ENCODE measurements at regions not wholly inside any gene's neighbourhood (a gene's known extent, or its start where the extent isn't known, plus 50 kb on each side); places are given as distances from the start of the nearest gene placed in this dataset.
A peak's percentile ranks its signal among the peaks of the same experiment; 100 is the strongest.
"Not testable (repeated sequence)": the region's sequence is repeated elsewhere in the genome, so short reads cannot be mapped to it uniquely, and the experiment has no call there.

DNA sequence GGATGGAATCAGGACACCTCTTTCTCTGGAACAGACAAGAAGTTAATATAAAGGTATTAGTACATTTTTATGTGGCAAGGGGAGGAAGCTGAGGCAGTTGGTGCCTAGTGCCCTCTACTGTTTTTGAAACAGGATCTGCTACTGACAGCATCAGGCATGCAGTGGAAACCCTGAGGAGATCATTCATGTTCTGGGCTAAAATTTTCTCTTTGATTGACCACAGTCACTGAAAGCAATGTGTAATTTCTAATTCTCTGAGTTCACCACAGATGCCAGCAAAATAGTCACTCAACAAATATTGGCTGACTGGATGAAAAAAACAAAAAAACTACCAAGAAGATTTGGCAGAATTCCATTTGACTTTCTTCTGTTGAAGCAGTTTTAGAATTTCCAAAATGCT, 71.0 kb upstream of the SRRM3 start:
- peak; percentile 10 for DNase-seq
- H3K9me3 Mint-ChIP-seq (ENCODE audit: low read depth, unreplicated experiment); H3K4me3 Mint-ChIP-seq (ENCODE audit: low read depth, unreplicated experiment); BruUV-seq (replicated peaks); H3K27ac Mint-ChIP-seq (ENCODE audit: unreplicated experiment); H3K36me3 Mint-ChIP-seq (ENCODE audit: insufficient read depth, unreplicated experiment); H3K4me1 Mint-ChIP-seq (ENCODE audit: low read depth, unreplicated experiment): not testable (repeated sequence)
- intact Hi-C loops (cut with micrococcal nuclease; ENCODE audit: unreplicated experiment): loop anchor here (1.0 kb wide), 1 partner anchor 61 kb away; no protein-coding TSS in a partner anchor
- TF ChIP-seq, protein P1, sequence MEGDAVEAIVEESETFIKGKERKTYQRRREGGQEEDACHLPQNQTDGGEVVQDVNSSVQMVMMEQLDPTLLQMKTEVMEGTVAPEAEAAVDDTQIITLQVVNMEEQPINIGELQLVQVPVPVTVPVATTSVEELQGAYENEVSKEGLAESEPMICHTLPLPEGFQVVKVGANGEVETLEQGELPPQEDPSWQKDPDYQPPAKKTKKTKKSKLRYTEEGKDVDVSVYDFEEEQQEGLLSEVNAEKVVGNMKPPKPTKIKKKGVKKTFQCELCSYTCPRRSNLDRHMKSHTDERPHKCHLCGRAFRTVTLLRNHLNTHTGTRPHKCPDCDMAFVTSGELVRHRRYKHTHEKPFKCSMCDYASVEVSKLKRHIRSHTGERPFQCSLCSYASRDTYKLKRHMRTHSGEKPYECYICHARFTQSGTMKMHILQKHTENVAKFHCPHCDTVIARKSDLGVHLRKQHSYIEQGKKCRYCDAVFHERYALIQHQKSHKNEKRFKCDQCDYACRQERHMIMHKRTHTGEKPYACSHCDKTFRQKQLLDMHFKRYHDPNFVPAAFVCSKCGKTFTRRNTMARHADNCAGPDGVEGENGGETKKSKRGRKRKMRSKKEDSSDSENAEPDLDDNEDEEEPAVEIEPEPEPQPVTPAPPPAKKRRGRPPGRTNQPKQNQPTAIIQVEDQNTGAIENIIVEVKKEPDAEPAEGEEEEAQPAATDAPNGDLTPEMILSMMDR (IDR thresholded peaks at IDR 0.05; ENCODE audit: unreplicated experiment): peak; percentile 19
- CTCF ChIA-PET: interaction anchor here (1.0 kb wide), 2 partner anchors 61 to 62 kb away, joined by 3 to 4 read pairs; no protein-coding TSS in a partner anchor
- peaks cover 23% of the 10 kb centered on the region for H3K27me3 Mint-ChIP-seq (ENCODE audit: unreplicated experiment)

DNA sequence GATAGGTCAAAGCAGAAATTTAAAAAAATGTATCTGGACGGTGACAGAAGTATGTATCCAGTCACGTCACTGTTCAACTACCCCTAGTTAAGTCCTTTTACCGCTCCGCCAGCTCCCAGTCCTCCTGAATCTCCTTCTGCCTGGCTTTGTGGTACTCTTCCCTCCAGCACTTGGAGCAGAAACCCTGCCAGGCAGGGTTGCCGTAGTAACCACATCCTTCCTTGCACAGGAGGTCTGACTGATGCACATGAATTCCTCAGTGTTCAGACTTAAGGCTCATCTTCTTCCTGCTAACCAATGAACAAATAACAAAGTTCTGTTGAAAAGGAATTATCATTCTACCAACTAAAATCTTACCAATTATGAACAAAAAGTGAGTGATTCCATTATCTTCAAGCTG, 69.8 kb upstream of the SRRM3 start:
- DNase-seq; H3K4me3 Mint-ChIP-seq (ENCODE audit: low read depth, unreplicated experiment); H3K36me3 Mint-ChIP-seq (ENCODE audit: insufficient read depth, unreplicated experiment); CTCF ChIA-PET; H3K9me3 Mint-ChIP-seq (ENCODE audit: low read depth, unreplicated experiment); H3K27ac Mint-ChIP-seq (ENCODE audit: unreplicated experiment); BruUV-seq (replicated peaks); intact Hi-C loops (cut with micrococcal nuclease; ENCODE audit: unreplicated experiment); H3K4me1 Mint-ChIP-seq (ENCODE audit: low read depth, unreplicated experiment): not testable (repeated sequence)
- H3K27me3 Mint-ChIP-seq (ENCODE audit: unreplicated experiment): peaks cover 32% of the 10 kb centered on the region

DNA sequence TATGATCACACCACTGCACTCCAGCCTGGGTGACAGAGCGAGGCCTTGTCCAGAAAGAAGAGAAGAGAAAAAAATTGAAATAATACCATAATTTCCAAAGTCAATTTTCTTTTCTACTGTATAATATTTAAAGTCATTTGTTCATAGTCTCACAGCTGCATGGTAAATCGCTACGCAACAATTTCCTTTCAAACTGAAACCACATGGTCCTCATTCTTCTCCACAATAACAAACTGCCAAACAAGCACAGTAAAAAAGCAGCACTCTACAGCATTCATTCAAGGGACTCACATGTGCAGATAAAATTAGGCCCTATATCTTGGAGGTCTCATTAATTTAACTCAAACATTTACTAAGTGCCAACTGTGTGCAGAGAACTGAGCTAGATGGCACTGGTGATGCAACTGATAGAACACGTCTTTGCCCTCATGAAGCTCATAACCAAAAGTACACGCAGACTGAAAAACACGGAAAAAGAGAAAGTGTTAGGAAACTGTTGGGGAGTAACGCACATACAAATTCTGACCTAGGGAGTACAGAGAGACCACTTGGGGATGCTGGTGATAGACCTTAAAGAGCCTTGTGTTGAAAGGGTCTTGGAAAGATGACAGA, 68.4 kb upstream of the SRRM3 start:
- CTCF ChIA-PET: no interaction called here
- BruUV-seq (replicated peaks): no TSS peak
- Mint-ChIP-seq H3K27me3 (ENCODE audit: unreplicated experiment) (peaks cover 46% of the 10 kb centered on the region), H3K4me1 (ENCODE audit: low read depth, unreplicated experiment) (no peaks in the 10 kb centered on the region), H3K36me3 (ENCODE audit: insufficient read depth, unreplicated experiment) (no peaks in the 10 kb centered on the region), H3K9me3 (ENCODE audit: low read depth, unreplicated experiment) (no peaks in the 10 kb centered on the region), H3K27ac (ENCODE audit: unreplicated experiment) (no peak overlapping the region), H3K4me3 (ENCODE audit: low read depth, unreplicated experiment) (no peak overlapping the region)
- intact Hi-C loops (cut with micrococcal nuclease; ENCODE audit: unreplicated experiment): no loop called here
- no peak for DNase-seq
- TF ChIP-seq, protein P1 (IDR thresholded peaks at IDR 0.05; ENCODE audit: unreplicated experiment): no peak

DNA sequence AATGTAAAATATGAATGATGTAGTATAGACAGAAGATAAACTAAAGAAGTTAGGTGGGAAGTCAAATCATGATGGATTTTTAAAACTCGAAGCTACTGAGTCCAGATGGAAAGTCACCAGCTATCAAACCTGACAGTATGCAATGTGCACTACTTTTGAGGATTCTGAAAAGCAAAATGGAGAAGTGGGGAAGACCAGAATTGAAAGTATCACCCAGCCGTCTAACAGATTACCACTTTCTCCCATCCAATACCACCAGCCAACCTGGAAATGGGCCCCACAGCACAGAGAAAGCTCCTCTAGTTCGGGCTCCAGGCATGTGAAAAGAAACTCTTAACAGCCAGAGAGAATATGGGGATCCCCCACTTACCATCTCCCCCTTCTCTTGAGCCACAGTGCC, 67.9 kb upstream of the SRRM3 start:
- Mint-ChIP-seq H3K27ac (ENCODE audit: unreplicated experiment) (no peak overlapping the region), H3K27me3 (ENCODE audit: unreplicated experiment) (peaks cover 52% of the 10 kb centered on the region), H3K36me3 (ENCODE audit: insufficient read depth, unreplicated experiment) (no peaks in the 10 kb centered on the region), H3K9me3 (ENCODE audit: low read depth, unreplicated experiment) (no peaks in the 10 kb centered on the region), H3K4me3 (ENCODE audit: low read depth, unreplicated experiment) (no peak overlapping the region), H3K4me1 (ENCODE audit: low read depth, unreplicated experiment) (no peaks in the 10 kb centered on the region)
- no peak for DNase-seq
- no TSS peak for BruUV-seq (replicated peaks)
- CTCF ChIA-PET: no interaction called here
- intact Hi-C loops (cut with micrococcal nuclease; ENCODE audit: unreplicated experiment): no loop called here
- TF ChIP-seq, protein P1 (IDR thresholded peaks at IDR 0.05; ENCODE audit: unreplicated experiment): no peak

DNA sequence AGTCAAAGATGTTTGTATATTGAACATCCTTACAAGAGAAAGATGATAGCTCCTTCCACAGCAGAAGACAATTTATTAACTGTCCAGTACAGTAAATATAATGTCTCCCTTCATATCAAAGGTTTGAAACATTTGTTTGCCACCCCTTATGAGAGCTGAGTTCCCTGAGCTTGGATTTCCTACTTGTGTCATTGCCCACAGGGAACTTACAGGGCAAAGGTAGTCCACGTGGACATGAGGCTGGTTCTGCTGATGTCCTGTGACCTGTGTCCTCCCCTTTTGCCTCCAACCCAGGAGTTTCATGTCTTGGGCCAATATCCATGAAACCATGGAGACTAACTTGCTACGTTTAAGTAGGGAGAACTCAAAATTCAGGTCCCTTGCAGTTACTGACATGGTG, 66.4 kb upstream of the SRRM3 start:
- CTCF ChIA-PET: not testable (repeated sequence)

DNA sequence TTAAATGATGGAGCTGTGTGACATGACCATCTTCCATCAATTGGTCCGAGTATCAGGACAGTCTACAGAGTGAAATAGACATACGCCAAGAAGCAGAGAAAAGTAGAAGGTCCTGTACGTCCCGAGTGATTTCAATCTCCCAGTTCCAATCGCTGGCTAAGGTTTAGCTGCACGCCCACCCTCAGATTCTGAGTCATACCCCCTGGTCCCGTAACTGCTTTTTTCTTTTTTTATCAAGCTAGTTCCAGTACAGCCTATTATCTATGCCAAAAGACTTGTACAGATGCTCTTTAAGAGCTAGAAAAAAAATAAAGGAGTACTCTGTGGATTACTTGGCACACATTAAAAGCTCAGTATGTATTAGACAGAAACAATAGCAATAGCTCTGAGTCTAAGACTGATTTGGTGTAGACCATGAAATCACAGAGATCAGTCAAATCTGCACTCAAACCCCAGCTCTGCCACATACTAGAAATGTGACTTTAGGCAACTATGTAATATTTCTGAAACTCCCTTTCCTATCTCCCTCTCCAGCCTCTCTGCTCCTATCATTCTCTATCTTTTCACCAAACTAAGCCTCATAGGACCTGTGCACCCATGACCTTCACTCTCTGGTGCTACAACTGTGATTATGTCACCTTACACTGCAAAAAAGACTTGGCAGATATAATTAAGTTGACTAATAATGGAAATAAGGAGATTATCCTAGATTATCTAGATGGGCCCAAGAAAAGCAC, 63.0 kb upstream of the SRRM3 start:
- H3K9me3 Mint-ChIP-seq (ENCODE audit: low read depth, unreplicated experiment); CTCF ChIA-PET; BruUV-seq (replicated peaks); DNase-seq; H3K4me3 Mint-ChIP-seq (ENCODE audit: low read depth, unreplicated experiment); H3K4me1 Mint-ChIP-seq (ENCODE audit: low read depth, unreplicated experiment); intact Hi-C loops (cut with micrococcal nuclease; ENCODE audit: unreplicated experiment); H3K36me3 Mint-ChIP-seq (ENCODE audit: insufficient read depth, unreplicated experiment); H3K27ac Mint-ChIP-seq (ENCODE audit: unreplicated experiment): not testable (repeated sequence)
- H3K27me3 Mint-ChIP-seq (ENCODE audit: unreplicated experiment): peaks cover 65% of the 10 kb centered on the region

More for the DNA sequence above, 66.4 kb upstream of the SRRM3 start:
- intact Hi-C loops (cut with micrococcal nuclease; ENCODE audit: unreplicated experiment); H3K4me1 Mint-ChIP-seq (ENCODE audit: low read depth, unreplicated experiment); H3K4me3 Mint-ChIP-seq (ENCODE audit: low read depth, unreplicated experiment); H3K27ac Mint-ChIP-seq (ENCODE audit: unreplicated experiment); DNase-seq; H3K36me3 Mint-ChIP-seq (ENCODE audit: insufficient read depth, unreplicated experiment); H3K9me3 Mint-ChIP-seq (ENCODE audit: low read depth, unreplicated experiment); BruUV-seq (replicated peaks): not testable (repeated sequence)
- H3K27me3 Mint-ChIP-seq (ENCODE audit: unreplicated experiment): peaks cover 65% of the 10 kb centered on the region

Measured in Calu3 (cell line).